Naive thymus-derived CD8-positive, alpha-beta T cell (primary cell): ENCODE measurements at regions not wholly inside any gene's neighbourhood (a gene's known extent, or its start where the extent isn't known, plus 50 kb on each side); places are given as distances from the start of the nearest gene placed in this dataset.

Source experiments
- ATAC-seq, 2 donors: fragments of 150-1000 bp; cut with Tn5 transposase in 1 of 2; sonication (Bioruptor Pico), chemical (Tn5 transposase) in 1 of 2; 1 replicate in 1 of 2; 2 replicates in 1 of 2; pipeline ENCODE4 v1.10.0; 2021; ENCODE audit warnings: mild to moderate bottlenecking in 2 of 2, moderate library complexity in 2 of 2
- POLR2A ChIA-PET: fragments of 350-600 bp; sonication (Branson Sonifier 250); formaldehyde crosslinking; loops from one replicate; lab custom pipeline; 2021; ENCODE audit warnings: antibody characterized with exemption; lab: Charles Lee
- DNase-seq, 10 donors: peaks; one replicate each; pipeline versions ENCODE4 v3.0.0 to v3.0.0-alpha.2; 2020 to 2022
- H3K27ac Mint-ChIP-seq, 10 donors: one replicate each; pipeline ENCODE4 v1.8.0; 2020 to 2022; ENCODE audit warnings: mild to moderate bottlenecking in 10 of 10, mixed read lengths in 10 of 10, moderate library complexity in 4 of 10, inconsistent platforms in 1 of 10
- H3K27me3 Mint-ChIP-seq, 5 donors: one replicate each; pipeline ENCODE4 v1.8.0; 2021 to 2022; ENCODE audit warnings: mixed read lengths in 5 of 5
- H3K36me3 Mint-ChIP-seq, 3 donors: one replicate each; pipeline ENCODE4 v1.8.0; 2020 to 2022; ENCODE audit warnings: mixed read lengths in 3 of 3, mild to moderate bottlenecking in 2 of 3, inconsistent platforms in 1 of 3
- H3K4me1 Mint-ChIP-seq, 4 donors: one replicate each; pipeline ENCODE4 v1.8.0; 2021 to 2022; ENCODE audit warnings: mixed read lengths in 4 of 4
- H3K4me3 Mint-ChIP-seq, 10 donors: one replicate each; pipeline ENCODE4 v1.8.0; 2020 to 2022; ENCODE audit warnings: mild to moderate bottlenecking in 10 of 10, mixed read lengths in 10 of 10, moderate library complexity in 6 of 10, inconsistent platforms in 1 of 10
- H3K9me3 Mint-ChIP-seq, 9 donors: one replicate each; pipeline ENCODE4 v1.8.0; 2020 to 2022; ENCODE audit warnings: mixed read lengths in 9 of 9, mild to moderate bottlenecking in 3 of 9, inconsistent platforms in 1 of 9, moderate library complexity in 1 of 9

DNA sequence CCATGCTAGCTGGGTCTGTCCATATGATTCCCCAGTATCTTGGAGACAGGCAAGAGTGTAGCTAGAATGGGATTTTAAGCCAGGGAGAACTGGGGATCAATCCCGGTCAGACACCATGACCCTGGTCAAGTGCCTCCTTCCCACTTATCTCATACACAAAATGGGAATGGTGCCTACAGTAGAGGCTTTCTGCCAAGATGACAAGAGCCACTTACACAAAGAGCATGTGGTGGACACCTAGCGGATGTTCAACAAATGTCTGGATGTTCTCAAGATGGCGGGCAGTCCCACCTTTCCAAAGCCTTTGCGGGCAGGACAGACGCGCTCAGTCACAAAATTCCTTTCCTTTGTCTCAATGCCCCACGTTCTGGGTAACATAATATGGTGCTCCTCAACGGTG lies 57.3 kb downstream of the MAF start:
- no peak for ATAC-seq
- no peaks in the 10 kb centered on the region for H3K36me3 Mint-ChIP-seq
- H3K27me3 Mint-ChIP-seq: peaks cover 0 to 5% (median 5%) of the 10 kb centered on the region in 5 donors
- POLR2A ChIA-PET: no interaction called here
- no peak overlapping the region for H3K27ac Mint-ChIP-seq
- DNase-seq: no peak
- no peaks in the 10 kb centered on the region for H3K4me1 Mint-ChIP-seq
- H3K4me3 Mint-ChIP-seq: no peak overlapping the region
- no peaks in the 10 kb centered on the region for H3K9me3 Mint-ChIP-seq

DNA sequence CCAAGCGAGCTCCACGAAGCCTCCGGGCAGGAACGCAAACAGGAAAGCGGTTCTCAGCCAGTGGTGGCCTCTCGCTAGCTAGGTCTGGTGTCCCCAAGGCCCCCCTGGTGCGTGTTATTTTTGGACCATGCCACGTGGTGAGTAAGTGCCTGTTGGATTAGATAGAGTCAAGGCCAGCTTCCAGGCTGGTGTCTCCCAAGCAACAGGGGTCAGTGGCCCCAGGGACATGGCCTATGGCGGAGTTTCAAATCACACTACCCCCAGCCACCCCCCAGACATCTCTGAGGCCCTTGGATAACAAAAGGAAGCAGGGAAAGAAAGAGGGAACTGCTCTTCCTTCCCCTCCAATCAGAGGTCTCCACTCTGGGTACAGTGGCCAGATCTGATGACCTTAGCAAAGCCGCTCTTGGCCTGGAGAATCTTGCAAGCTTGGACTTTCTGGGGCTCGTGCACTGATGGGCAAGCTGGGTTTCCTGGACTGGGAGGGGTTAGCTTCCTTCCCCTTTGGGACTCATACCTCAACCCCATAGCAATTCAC lies 58.2 kb downstream of the MAF start:
- Mint-ChIP-seq H3K36me3 (no peaks in the 10 kb centered on the region), H3K27me3 (peaks cover 0 to 5% (median 5%) of the 10 kb centered on the region in 5 donors), H3K27ac (no peak overlapping the region), H3K4me1 (no peaks in the 10 kb centered on the region), H3K9me3 (no peaks in the 10 kb centered on the region), H3K4me3 (no peak overlapping the region)
- DNase-seq (no peak), ATAC-seq (no peak)
- POLR2A ChIA-PET: no interaction called here

DNA sequence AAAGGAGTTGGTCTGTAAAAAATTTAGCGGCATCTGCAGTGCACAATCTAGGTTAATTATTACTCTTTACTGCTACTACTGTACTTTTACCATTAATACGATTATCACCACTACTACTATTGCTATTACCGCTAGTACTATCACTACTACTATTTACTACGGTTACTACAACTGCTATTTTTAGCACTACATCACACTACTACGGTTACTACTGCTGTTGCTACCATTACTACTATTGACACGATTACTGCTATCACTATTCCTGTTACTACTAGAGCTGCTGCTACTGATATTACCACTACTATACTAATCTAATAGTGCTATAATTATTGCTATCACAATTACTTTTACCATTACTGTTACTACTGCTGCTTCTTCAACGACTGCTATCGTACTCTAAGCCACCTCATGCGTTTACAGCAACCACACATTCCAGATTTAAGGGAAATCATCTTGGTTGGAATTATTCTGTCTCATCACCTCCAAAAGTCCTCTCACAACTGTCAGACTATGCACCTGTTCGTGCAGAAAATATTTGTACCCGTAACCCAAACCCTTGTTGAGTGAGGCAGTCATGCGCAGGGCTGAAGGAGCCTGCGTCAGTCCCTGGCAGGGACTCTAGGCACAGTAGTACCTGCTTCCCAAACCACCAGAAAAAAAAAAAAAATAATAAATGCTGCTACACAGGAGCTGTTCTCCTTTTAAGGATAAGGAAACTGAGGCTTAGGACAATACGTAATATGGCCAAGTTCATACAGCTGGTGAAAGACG lies 59.5 kb downstream of the MAF start:
- POLR2A ChIA-PET: no interaction called here
- H3K9me3 Mint-ChIP-seq: no peaks in the 10 kb centered on the region
- no peak for ATAC-seq

DNA sequence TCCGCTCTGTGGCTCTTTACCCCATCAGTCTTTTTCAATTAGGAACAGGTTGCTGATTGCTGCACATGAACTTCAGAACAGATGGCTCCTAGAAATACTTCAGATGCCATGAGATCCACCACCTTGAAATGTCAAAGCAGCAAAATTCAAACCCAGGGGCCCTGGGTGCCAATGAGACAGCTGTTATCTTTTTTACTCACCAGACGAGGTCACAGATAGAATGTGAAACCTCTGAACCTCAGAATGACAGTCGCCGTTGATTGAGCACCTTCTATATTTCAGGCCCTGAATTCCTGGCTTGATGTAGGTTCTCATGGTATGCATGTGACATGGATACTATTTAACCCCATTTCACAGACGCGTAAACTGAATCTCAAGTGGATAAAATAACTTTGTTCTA lies 63.0 kb downstream of the MAF start:
- Mint-ChIP-seq H3K27ac (no peak overlapping the region), H3K9me3 (no peaks in the 10 kb centered on the region), H3K36me3 (no peaks in the 10 kb centered on the region), H3K4me1 (no peaks in the 10 kb centered on the region), H3K27me3 (peaks cover 0 to 4% (median 1%) of the 10 kb centered on the region in 5 donors), H3K4me3 (no peak overlapping the region)
- DNase-seq: no peak
- ATAC-seq: no peak
- POLR2A ChIA-PET: no interaction called here

More for the DNA sequence above, 59.5 kb downstream of the MAF start:
- Mint-ChIP-seq H3K36me3 (no peaks in the 10 kb centered on the region), H3K27ac (no peak overlapping the region), H3K4me1 (no peaks in the 10 kb centered on the region), H3K27me3 (peaks cover 0 to 5% (median 1%) of the 10 kb centered on the region in 5 donors), H3K4me3 (no peak overlapping the region)
- DNase-seq: no peak

DNA sequence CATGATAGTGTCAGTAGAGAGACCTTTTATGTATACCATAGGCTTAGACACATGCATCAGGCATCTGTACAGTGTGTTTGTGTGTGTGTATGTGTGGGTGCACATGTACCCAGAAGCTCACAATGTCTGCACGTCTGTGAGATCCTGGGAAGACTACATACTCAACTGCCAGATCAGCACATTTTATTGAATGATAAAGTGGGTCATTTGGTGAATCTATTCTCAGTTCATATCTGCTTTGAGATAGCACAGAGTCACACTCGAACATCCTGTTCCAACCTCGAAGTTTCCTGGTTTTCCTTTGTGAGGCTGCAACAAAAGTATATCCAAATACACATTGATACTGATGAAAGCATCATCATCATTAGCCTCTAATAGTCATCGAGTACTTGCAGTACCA lies 63.6 kb downstream of the MAF start:
- ATAC-seq: no peak
- no peak for DNase-seq
- Mint-ChIP-seq H3K27ac (no peak overlapping the region), H3K4me1 (no peaks in the 10 kb centered on the region), H3K36me3 (no peaks in the 10 kb centered on the region), H3K9me3 (no peaks in the 10 kb centered on the region), H3K4me3 (no peak overlapping the region), H3K27me3 (peaks cover 0 to 4% (median under 1%) of the 10 kb centered on the region in 5 donors)
- POLR2A ChIA-PET: no interaction called here

DNA sequence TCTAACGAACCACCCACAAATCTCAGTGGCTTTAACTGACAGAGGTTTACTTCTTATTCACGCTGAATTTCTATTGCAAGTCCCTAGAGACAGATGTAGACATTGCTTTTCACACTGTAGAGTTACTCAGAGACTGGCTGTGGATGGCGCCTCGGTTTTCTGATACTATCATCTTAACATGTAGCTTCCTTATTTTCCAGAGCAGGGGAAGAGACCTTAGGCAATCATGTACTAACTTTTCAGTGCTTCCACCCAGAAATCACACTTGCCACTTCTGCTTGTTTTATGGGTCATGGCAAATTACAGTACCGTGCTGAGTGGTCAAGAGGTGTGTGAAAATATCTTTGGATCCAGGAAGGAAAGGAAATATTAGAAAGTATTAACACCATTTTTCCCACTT lies 65.4 kb downstream of the MAF start:
- no peak overlapping the region for H3K4me3 Mint-ChIP-seq
- DNase-seq (no peak), ATAC-seq (no peak)
- no peak overlapping the region for H3K27ac Mint-ChIP-seq
- no peaks in the 10 kb centered on the region for H3K9me3 Mint-ChIP-seq
- H3K4me1 Mint-ChIP-seq: no peaks in the 10 kb centered on the region
- POLR2A ChIA-PET: no interaction called here
- H3K27me3 Mint-ChIP-seq: peaks cover 0 to 3% (median 0%) of the 10 kb centered on the region in 5 donors
- H3K36me3 Mint-ChIP-seq: no peaks in the 10 kb centered on the region

DNA sequence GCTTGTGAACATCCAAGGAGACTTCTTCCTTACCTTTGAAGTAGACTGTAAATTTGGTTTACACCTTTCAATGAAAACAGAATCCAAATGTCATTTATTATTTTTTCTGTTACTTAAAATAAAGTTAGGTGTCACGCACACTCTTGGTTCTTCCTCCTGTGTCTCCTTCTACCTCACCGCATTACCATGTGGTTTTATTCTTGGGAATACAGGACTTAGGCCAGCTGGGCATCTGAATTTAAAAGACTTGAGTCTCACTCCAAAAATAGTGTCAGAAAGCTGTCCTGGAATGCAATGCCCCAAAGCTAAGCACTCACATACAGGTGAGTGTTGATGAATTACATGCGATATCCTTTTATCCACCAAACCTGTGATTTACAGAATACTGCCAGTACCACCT lies 66.4 kb downstream of the MAF start:
- no peaks in the 10 kb centered on the region for H3K9me3 Mint-ChIP-seq
- H3K4me3 Mint-ChIP-seq: no peak overlapping the region
- DNase-seq (no peak), ATAC-seq (no peak)
- POLR2A ChIA-PET: no interaction called here
- H3K36me3 Mint-ChIP-seq: no peaks in the 10 kb centered on the region
- H3K27me3 Mint-ChIP-seq: peaks cover 0 to 3% (median 0%) of the 10 kb centered on the region in 5 donors
- no peaks in the 10 kb centered on the region for H3K4me1 Mint-ChIP-seq
- no peak overlapping the region for H3K27ac Mint-ChIP-seq

DNA sequence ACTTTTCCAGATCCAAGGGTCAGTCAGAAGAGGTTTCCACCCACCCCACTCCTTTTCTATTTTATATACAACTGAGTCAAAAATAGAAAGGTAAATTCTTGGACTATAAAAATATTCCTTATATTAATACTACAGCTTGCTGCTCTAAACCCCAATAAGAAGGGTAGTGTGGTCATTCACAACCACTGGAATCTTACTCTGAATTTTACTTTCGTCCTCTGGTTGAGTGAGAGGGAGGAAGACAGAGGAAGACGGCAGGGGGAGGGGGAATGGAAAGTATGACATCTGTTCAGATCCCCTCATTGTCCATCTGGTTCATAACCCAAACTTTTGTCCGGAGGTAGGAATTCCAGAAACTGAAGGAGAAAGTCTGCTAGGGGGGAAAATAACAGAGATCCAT lies 67.2 kb downstream of the MAF start:
- no peak overlapping the region for H3K4me3 Mint-ChIP-seq
- no peaks in the 10 kb centered on the region for H3K4me1 Mint-ChIP-seq
- no peaks in the 10 kb centered on the region for H3K9me3 Mint-ChIP-seq
- H3K27ac Mint-ChIP-seq: no peak overlapping the region
- ATAC-seq (no peak), DNase-seq (no peak)
- H3K27me3 Mint-ChIP-seq: peaks cover 0 to 3% (median 0%) of the 10 kb centered on the region in 5 donors
- POLR2A ChIA-PET: no interaction called here
- no peaks in the 10 kb centered on the region for H3K36me3 Mint-ChIP-seq

DNA sequence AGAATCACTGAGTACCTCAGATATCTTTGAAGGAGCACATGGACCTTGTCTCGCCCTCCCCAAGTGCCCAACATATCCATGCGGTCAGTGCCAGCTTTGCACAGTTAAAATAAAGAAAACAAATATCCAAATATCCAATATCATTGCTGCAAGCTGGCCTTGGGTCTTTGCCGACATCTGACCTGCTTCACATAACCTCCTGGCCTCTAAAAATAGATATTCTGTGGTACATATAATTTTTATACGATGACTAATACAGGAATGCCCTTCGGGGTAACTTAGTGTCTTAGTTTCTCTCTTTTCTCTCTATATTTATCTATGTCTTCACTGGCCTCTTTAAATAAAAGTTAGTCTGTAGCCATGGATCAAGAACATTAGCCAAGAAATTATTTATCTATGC lies 67.8 kb downstream of the MAF start:
- no peak for ATAC-seq

DNA sequence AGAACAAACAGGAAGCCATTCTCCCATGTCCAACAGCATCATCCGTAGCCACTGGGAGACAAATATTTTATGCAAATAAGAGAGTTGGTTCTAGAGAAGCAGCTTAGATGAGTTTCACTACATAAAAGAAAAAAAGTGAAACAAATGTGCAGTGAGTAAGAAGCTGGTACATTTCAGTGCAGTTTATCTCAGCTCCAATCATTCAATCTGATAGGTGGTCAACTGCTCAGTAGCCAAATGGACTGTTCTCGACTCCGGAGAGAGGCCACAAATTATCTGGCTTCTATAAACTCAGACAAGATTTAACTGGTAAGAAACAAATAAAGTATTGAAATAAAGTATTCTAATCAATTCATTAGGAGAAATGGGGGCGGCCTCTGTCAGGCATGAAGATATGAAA lies 68.3 kb downstream of the MAF start:
- H3K27ac Mint-ChIP-seq: no peak overlapping the region
- POLR2A ChIA-PET: no interaction called here
- DNase-seq (no peak), ATAC-seq (no peak)
- H3K36me3 Mint-ChIP-seq: no peaks in the 10 kb centered on the region
- no peaks in the 10 kb centered on the region for H3K4me1 Mint-ChIP-seq
- H3K27me3 Mint-ChIP-seq: peaks cover 0 to 3% (median 0%) of the 10 kb centered on the region in 5 donors
- H3K4me3 Mint-ChIP-seq: no peak overlapping the region
- no peaks in the 10 kb centered on the region for H3K9me3 Mint-ChIP-seq

More for the DNA sequence above, 67.8 kb downstream of the MAF start:
- Mint-ChIP-seq H3K36me3 (no peaks in the 10 kb centered on the region), H3K27ac (no peak overlapping the region), H3K4me1 (no peaks in the 10 kb centered on the region), H3K4me3 (no peak overlapping the region), H3K27me3 (peaks cover 0 to 3% (median 0%) of the 10 kb centered on the region in 5 donors), H3K9me3 (no peaks in the 10 kb centered on the region)
- POLR2A ChIA-PET: no interaction called here
- DNase-seq: no peak

DNA sequence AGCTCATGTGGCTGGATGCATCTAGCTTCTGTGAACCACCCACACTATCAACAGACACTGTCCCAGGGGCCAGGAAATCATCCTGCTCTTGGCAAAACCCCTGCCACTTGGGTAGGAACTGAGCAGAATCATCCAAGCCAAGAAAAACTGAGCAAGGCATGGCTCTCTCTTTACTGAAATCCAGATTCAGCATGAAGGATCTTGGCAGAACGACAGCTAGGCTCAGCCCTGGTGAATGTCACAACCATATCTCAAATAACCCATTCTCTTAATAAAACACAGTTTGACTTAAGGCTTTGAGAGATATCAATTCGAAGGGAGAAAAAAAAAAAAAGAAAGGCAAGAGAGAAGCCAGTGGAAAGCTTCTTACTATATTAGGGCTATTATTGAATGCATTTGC lies 72.2 kb downstream of the MAF start:
- POLR2A ChIA-PET: no interaction called here
- Mint-ChIP-seq H3K4me3 (no peak overlapping the region), H3K27ac (no peak overlapping the region), H3K36me3 (no peaks in the 10 kb centered on the region), H3K9me3 (peaks cover 0 to 2% (median 0%) of the 10 kb centered on the region in 9 donors), H3K27me3 (peaks cover 0 to 18% (median 4%) of the 10 kb centered on the region in 5 donors), H3K4me1 (no peaks in the 10 kb centered on the region)
- DNase-seq (no peak), ATAC-seq (no peak)

DNA sequence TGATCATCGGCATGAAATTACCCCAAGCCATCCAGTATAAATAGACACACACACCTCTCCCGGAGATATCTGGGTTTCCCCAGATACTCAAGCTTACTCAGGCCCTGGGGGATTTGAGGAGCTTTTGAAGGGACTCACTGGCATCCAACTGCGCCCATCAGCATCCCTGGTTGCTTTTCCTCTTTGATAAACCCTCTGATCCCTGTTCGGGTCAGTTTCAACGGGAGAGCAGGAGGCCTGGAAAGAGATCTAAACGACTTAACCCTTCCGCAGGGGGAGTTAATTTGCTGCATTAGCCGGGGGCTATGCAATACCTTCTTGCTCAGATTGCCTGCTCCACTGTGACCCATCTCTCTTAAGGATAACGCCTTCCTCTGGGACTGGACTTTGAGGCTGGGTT lies 76.6 kb downstream of the MAF start:
- Mint-ChIP-seq H3K4me3 (no peak overlapping the region), H3K27me3 (peaks cover 16 to 49% (median 22%) of the 10 kb centered on the region in 5 donors), H3K9me3 (peaks cover 0 to 2% (median 0%) of the 10 kb centered on the region in 9 donors), H3K27ac (peak overlapping the region in 1 of 10 donors; percentile 21), H3K36me3 (no peaks in the 10 kb centered on the region), H3K4me1 (peaks cover 0 to 6% (median 2%) of the 10 kb centered on the region in 4 donors)
- DNase-seq (no peak), ATAC-seq (no peak)
- POLR2A ChIA-PET: no interaction called here

DNA sequence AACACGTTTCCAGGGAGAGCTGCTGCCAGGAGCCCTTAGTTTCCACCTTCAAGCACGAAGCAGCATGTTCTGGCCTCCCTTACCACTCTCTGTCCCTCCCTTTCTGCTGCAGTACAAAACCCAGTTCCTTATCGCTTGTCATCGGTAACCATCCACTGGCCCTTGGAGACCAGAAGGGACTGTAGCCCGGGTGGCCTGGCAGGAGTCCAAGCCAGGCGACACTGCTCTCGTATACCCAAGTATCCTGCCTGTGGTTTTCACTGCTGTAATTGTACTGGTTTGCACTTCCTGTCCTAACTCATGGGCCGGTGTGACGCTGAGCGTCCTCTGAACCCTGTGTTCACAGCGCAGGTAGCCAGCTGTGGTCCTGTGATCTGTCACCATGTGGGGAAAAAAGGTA lies 81.1 kb downstream of the MAF start:
- H3K27ac Mint-ChIP-seq: no peak overlapping the region
- H3K4me1 Mint-ChIP-seq: peaks cover 0 to 6% (median 3%) of the 10 kb centered on the region in 4 donors
- H3K36me3 Mint-ChIP-seq: no peaks in the 10 kb centered on the region
- POLR2A ChIA-PET: no interaction called here
- peaks cover 0 to 2% (median 0%) of the 10 kb centered on the region in 9 donors for H3K9me3 Mint-ChIP-seq
- DNase-seq: no peak
- ATAC-seq: no peak
- peaks cover 19 to 39% (median 25%) of the 10 kb centered on the region in 5 donors for H3K27me3 Mint-ChIP-seq
- H3K4me3 Mint-ChIP-seq: peak overlapping the region in 1 of 10 donors; percentile 13
